CD14-positive monocyte (primary cell): ENCODE measurements at regions not wholly inside any gene's neighbourhood (a gene's known extent, or its start where the extent isn't known, plus 50 kb on each side); places are given as distances from the start of the nearest gene placed in this dataset.
A peak's percentile ranks its signal among the peaks of the same experiment; 100 is the strongest.

Experiments used
- DNase-seq, 3 donors: peaks; one replicate each; pipeline ENCODE4 v3.0.0-alpha.2; 2011 to 2022
- H2AFZ ChIP-seq: 2 replicates; pipeline ENCODE4 v1.6.0; 2012; ENCODE audit warnings: mild to moderate bottlenecking, low read depth, low read length, inconsistent platforms; ENCODE audit not compliant: insufficient read depth, poor library complexity, severe bottlenecking
- H3K27ac ChIP-seq, 2 donors: 1 replicate in 1 of 2; 2 replicates in 1 of 2; pipeline ENCODE4 v1.5.1; 2012 to 2013; ENCODE audit warnings: low read length in 2 of 2, control low read depth in 1 of 2, inconsistent platforms in 1 of 2, low read depth in 1 of 2, mild to moderate bottlenecking in 1 of 2
- H3K27me3 ChIP-seq, 2 donors: one replicate each; pipeline versions ENCODE4 v1.6.0 to v1.6.1; 2011 to 2013; ENCODE audit warnings: low read length in 2 of 2; ENCODE audit not compliant: control insufficient read depth in 2 of 2, insufficient read depth in 2 of 2
- H3K36me3 ChIP-seq, 2 donors: replicated peaks in 1 of 2; 1 replicate in 1 of 2; 2 replicates in 1 of 2; pipeline versions ENCODE4 v1.5.1 to v1.6.1; 2012 to 2013; ENCODE audit warnings: low read length in 2 of 2, control low read depth in 1 of 2, inconsistent platforms in 1 of 2, mild to moderate bottlenecking in 1 of 2; ENCODE audit not compliant: insufficient read depth in 2 of 2, control insufficient read depth in 1 of 2
- H3K4me1 ChIP-seq, 2 donors: 1 replicate in 1 of 2; 2 replicates in 1 of 2; pipeline versions ENCODE4 v1.5.1 to v1.6.1; 2012 to 2013; ENCODE audit warnings: low read length in 2 of 2, control low read depth in 1 of 2, inconsistent platforms in 1 of 2, mild to moderate bottlenecking in 1 of 2, moderate library complexity in 1 of 2; ENCODE audit not compliant: insufficient read depth in 2 of 2, control insufficient read depth in 1 of 2
- H3K4me2 ChIP-seq: replicated peaks from 2 replicates; pipeline ENCODE3; 2012; ENCODE audit warnings: low read length, moderate library complexity, mild to moderate bottlenecking; ENCODE audit not compliant: poor library complexity, severe bottlenecking; ENCODE audit errors: extremely low read depth
- H3K4me3 ChIP-seq, 3 experiments: fragments of 200-600 bp in 1 of 3; sonication (generic) in 1 of 3; replicated peaks in 1 of 3; 1 replicate in 2 of 3; 2 replicates in 1 of 3; pipeline ENCODE4 v1.5.1; 2011 to 2013; ENCODE audit warnings: low read length in 3 of 3, mild to moderate bottlenecking in 3 of 3, control low read depth in 2 of 3, low read depth in 2 of 3, inconsistent platforms in 1 of 3, moderate library complexity in 1 of 3
- H3K79me2 ChIP-seq: 2 replicates; pipeline ENCODE4 v1.6.0; 2012; ENCODE audit warnings: mild to moderate bottlenecking, control low read depth, inconsistent platforms, low read length, moderate library complexity; ENCODE audit not compliant: insufficient read depth
- H3K9ac ChIP-seq: 2 replicates; pipeline ENCODE4 v1.6.0; 2017; ENCODE audit warnings: low read length, mild to moderate bottlenecking; ENCODE audit not compliant: insufficient read depth, poor library complexity, severe bottlenecking
- H3K9me3 ChIP-seq, 2 donors: replicated peaks in 1 of 2; 1 replicate in 1 of 2; 2 replicates in 1 of 2; pipeline versions ENCODE4 v1.5.1 to v1.6.1; 2012 to 2013; ENCODE audit warnings: low read length in 2 of 2, control low read depth in 1 of 2; ENCODE audit not compliant: control insufficient read depth in 1 of 2, insufficient read depth in 1 of 2
- H4K20me1 ChIP-seq: 2 replicates; pipeline ENCODE4 v1.6.0; 2012; ENCODE audit warnings: mild to moderate bottlenecking, low read length, control low read depth, moderate library complexity; ENCODE audit not compliant: insufficient read depth
- H3K27ac Mint-ChIP-seq, 7 donors: one replicate each; pipeline ENCODE4 v1.8.0; 2020; ENCODE audit warnings: mild to moderate bottlenecking in 7 of 7, mixed read lengths in 7 of 7, moderate library complexity in 6 of 7, inconsistent platforms in 2 of 7
- H3K27me3 Mint-ChIP-seq, 3 donors: one replicate each; pipeline ENCODE4 v1.8.0; 2021 to 2022; ENCODE audit warnings: low read depth in 3 of 3, mild to moderate bottlenecking in 3 of 3, mixed read lengths in 3 of 3, moderate library complexity in 3 of 3, inconsistent platforms in 1 of 3
- H3K36me3 Mint-ChIP-seq, 2 donors: one replicate each; pipeline ENCODE4 v1.8.0; 2020; ENCODE audit warnings: mixed read lengths in 2 of 2, inconsistent platforms in 1 of 2, mild to moderate bottlenecking in 1 of 2
- H3K4me1 Mint-ChIP-seq: one replicate; pipeline ENCODE4 v1.8.0; 2020; ENCODE audit warnings: mild to moderate bottlenecking, mixed read lengths
- H3K4me3 Mint-ChIP-seq, 2 donors: one replicate each; pipeline ENCODE4 v1.8.0; 2020; ENCODE audit warnings: mild to moderate bottlenecking in 2 of 2, mixed read lengths in 2 of 2, moderate library complexity in 1 of 2
- H3K9me3 Mint-ChIP-seq, 7 donors: one replicate each; pipeline ENCODE4 v1.8.0; 2020 to 2022; ENCODE audit warnings: mixed read lengths in 7 of 7, mild to moderate bottlenecking in 6 of 7, moderate library complexity in 6 of 7, inconsistent platforms in 2 of 7
- CTCF ChIP-seq: fragments of 200-600 bp; IDR thresholded peaks from one replicate; pipeline ENCODE4 v1.8.0; 2022; ENCODE audit warnings: antibody characterized with exemption, mild to moderate bottlenecking
- WGBS: methylation state at CpG from one replicate; pipeline ENCODE4 v1.1.5; 2013; ENCODE audit warnings: missing lambda C conversion rate; ENCODE audit not compliant: insufficient coverage; 5-methylcytosine and 5-hydroxymethylcytosine counted together
- intact Hi-C, 2 donors: fragments of 100-400 bp; cut with micrococcal nuclease; formaldehyde crosslinking; loops; one replicate each; pipeline versions ENCODE4 v1.15.0 to v1.15.1; 2023

- peaks cover 0 to 4% (median 0%) of the 10 kb centered on the region in 3 donors for H3K27me3 Mint-ChIP-seq
- intact Hi-C loops, result no loop called here
- no peak overlapping the region for H3K9ac ChIP-seq
- no peaks in the 10 kb centered on the region for H3K4me1 ChIP-seq
- no peaks in the 10 kb centered on the region for H3K36me3 Mint-ChIP-seq
- H3K36me3 ChIP-seq, result no peaks in the 10 kb centered on the region
- no peak for TF ChIP-seq CTCF
- peak overlapping the region in 1 of 7 donors; percentile 32 for H3K27ac Mint-ChIP-seq
- H3K9me3 ChIP-seq, result no peaks in the 10 kb centered on the region
- no peaks in the 10 kb centered on the region for H3K79me2 ChIP-seq
- no peaks in the 10 kb centered on the region for H3K27me3 ChIP-seq
- no peaks in the 10 kb centered on the region for H4K20me1 ChIP-seq
- H2AFZ ChIP-seq, result no peak overlapping the region
- H3K27ac ChIP-seq, result no peak overlapping the region
- no peak overlapping the region for H3K4me3 ChIP-seq
- no peaks in the 10 kb centered on the region for H3K9me3 Mint-ChIP-seq
- 74% methylated on average over 6 of the region's 10 CpGs for WGBS
- H3K4me1 Mint-ChIP-seq, result no peaks in the 10 kb centered on the region
- DNase-seq, result no peak
- H3K4me2 ChIP-seq, result no peak overlapping the region
- no peak overlapping the region for H3K4me3 Mint-ChIP-seq
Observed at GRCh38 chr3:18233987-18234716, 191.0 kb downstream of the SATB1 start.

- 50% methylated on average over 1 of the region's 3 CpGs for WGBS
- H3K9me3 Mint-ChIP-seq, result no peaks in the 10 kb centered on the region
- no peaks in the 10 kb centered on the region for H3K9me3 ChIP-seq
- no peak overlapping the region for H3K27ac ChIP-seq
- no peak overlapping the region for H3K27ac Mint-ChIP-seq
- H3K27me3 ChIP-seq, result no peaks in the 10 kb centered on the region
- no peaks in the 10 kb centered on the region for H3K4me1 Mint-ChIP-seq
- H2AFZ ChIP-seq, result no peak overlapping the region
- no peaks in the 10 kb centered on the region for H3K4me1 ChIP-seq
- H4K20me1 ChIP-seq, result no peaks in the 10 kb centered on the region
- no peak for DNase-seq
- no peak overlapping the region for H3K9ac ChIP-seq
- no peak overlapping the region for H3K4me3 Mint-ChIP-seq
- no peak overlapping the region for H3K4me3 ChIP-seq
- H3K36me3 ChIP-seq, result no peaks in the 10 kb centered on the region
- H3K79me2 ChIP-seq, result no peaks in the 10 kb centered on the region
- TF ChIP-seq CTCF, result no peak
- H3K27me3 Mint-ChIP-seq, result peaks cover 0 to 4% (median 0%) of the 10 kb centered on the region in 3 donors
- intact Hi-C loops, result no loop called here
- no peak overlapping the region for H3K4me2 ChIP-seq
- no peaks in the 10 kb centered on the region for H3K36me3 Mint-ChIP-seq
Observed at GRCh38 chr3:18232317-18232716, 192.8 kb downstream of the SATB1 start.
